Common myeloid progenitor, CD34-positive (primary cell): ENCODE measurements at regions not wholly inside any gene's neighbourhood (a gene's known extent, or its start where the extent isn't known, plus 50 kb on each side); places are given as distances from the start of the nearest gene placed in this dataset.

Source experiments
- CTCF ChIA-PET: fragments of 350-600 bp; sonication (Branson Sonifier 250); formaldehyde crosslinking; loops from one replicate; lab custom pipeline; 2021; ENCODE audit warnings: antibody characterized with exemption; lab: Charles Lee
- POLR2A ChIA-PET: fragments of 350-600 bp; sonication (Branson Sonifier 250); formaldehyde crosslinking; loops from one replicate; lab custom pipeline; 2021; ENCODE audit warnings: antibody characterized with exemption; lab: Charles Lee
- DNase-seq, 3 donors: peaks; one replicate each; pipeline versions ENCODE4 v3.0.0 to v3.0.0-alpha.2; 2013
- H3K27ac ChIP-seq, 2 experiments: 1 replicate in 1 of 2; 2 replicates in 1 of 2; pipeline ENCODE4 v1.7.0; 2013; ENCODE audit warnings: inconsistent platforms in 2 of 2, low read length in 2 of 2, mild to moderate bottlenecking in 2 of 2, low read depth in 1 of 2, moderate library complexity in 1 of 2; ENCODE audit not compliant: severe bottlenecking in 2 of 2, insufficient read depth in 1 of 2, poor library complexity in 1 of 2
- H3K27me3 ChIP-seq, 5 experiments: replicated peaks in 2 of 5; 1 replicate in 3 of 5; 2 replicates in 2 of 5; pipeline versions ENCODE4 v1.6.1 to v1.7.0; 2013; ENCODE audit warnings: low read length in 4 of 5, mild to moderate bottlenecking in 2 of 5, moderate library complexity in 2 of 5, inconsistent platforms in 1 of 5; ENCODE audit not compliant: insufficient read depth in 5 of 5, control insufficient read depth in 4 of 5
- H3K36me3 ChIP-seq, 4 experiments: 1 replicate in 2 of 4; 2 replicates in 2 of 4; pipeline versions ENCODE4 v1.6.1 to v1.7.0; 2013; ENCODE audit warnings: low read length in 3 of 4, control low read depth in 1 of 4, mild to moderate bottlenecking in 1 of 4; ENCODE audit not compliant: control insufficient read depth in 4 of 4, insufficient read depth in 4 of 4
- H3K4me1 ChIP-seq, 4 experiments: 1 replicate in 3 of 4; 2 replicates in 1 of 4; pipeline versions ENCODE4 v1.6.1 to v1.7.1; 2013; ENCODE audit warnings: low read length in 3 of 4, mild to moderate bottlenecking in 3 of 4, control low read depth in 1 of 4, inconsistent platforms in 1 of 4, moderate library complexity in 1 of 4; ENCODE audit not compliant: control insufficient read depth in 4 of 4, insufficient read depth in 4 of 4; ENCODE audit errors: control extremely low read depth in 1 of 4
- H3K4me3 ChIP-seq, 7 experiments: 1 replicate in 4 of 7; 2 replicates in 3 of 7; pipeline versions ENCODE4 v1.5.1 to v1.7.0; 2013; ENCODE audit warnings: mild to moderate bottlenecking in 7 of 7, low read length in 6 of 7, moderate library complexity in 6 of 7, inconsistent platforms in 2 of 7, low read depth in 2 of 7, control low read depth in 1 of 7; ENCODE audit not compliant: insufficient read depth in 4 of 7, control insufficient read depth in 1 of 7; ENCODE audit errors: extremely low read depth in 1 of 7
- H3K9me3 ChIP-seq, 5 experiments: 1 replicate in 4 of 5; 2 replicates in 1 of 5; pipeline versions ENCODE4 v1.6.1 to v1.7.1; 2013; ENCODE audit warnings: low read length in 4 of 5, mild to moderate bottlenecking in 2 of 5, inconsistent platforms in 1 of 5, low read depth in 1 of 5, moderate library complexity in 1 of 5; ENCODE audit not compliant: control insufficient read depth in 4 of 5, insufficient read depth in 2 of 5; ENCODE audit errors: control extremely low read depth in 1 of 5
- WGBS: methylation state at CpG from one replicate; pipeline ENCODE4 v1.1.5; 2013; ENCODE audit not compliant: insufficient coverage; 5-methylcytosine and 5-hydroxymethylcytosine counted together

DNA sequence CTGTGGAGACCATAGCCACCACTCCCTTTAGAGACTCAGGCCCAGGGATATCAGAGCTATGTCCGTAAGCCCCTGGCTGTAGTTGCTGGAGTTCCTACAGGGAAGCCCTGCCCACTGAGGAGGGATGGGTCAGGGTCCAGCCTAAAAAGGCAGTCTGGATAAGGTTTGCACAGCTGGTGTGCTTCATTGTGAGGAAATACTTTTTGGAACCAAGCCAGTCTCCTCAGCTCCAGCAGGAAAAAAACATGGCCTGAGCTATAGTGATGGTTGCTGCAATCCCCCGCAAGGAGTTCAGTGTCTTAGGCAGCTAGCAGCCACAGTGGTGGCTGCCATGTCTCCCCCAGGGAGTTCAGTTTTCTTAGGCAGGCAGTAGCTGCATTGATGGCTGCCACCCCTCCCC is 52.6 kb upstream of the CYP2C8 start:
- no peak for DNase-seq
- Histone ChIP-seq H3K36me3 (no peaks in the 10 kb centered on the region), H3K4me1 (peaks cover 0 to 16% (median 15%) of the 10 kb centered on the region in 4 experiments), H3K4me3 (no peak overlapping the region), H3K9me3 (peaks cover 0 to 23% (median 2%) of the 10 kb centered on the region in 5 experiments), H3K27me3 (no peaks in the 10 kb centered on the region), H3K27ac (no peak overlapping the region)
- ChIA-PET POLR2A (no interaction called here), CTCF (interaction anchor here (0.6 kb wide), 1 partner anchor 243 kb away, joined by 3 read pairs; no protein-coding TSS in a partner anchor)
- 89% methylated on average over 1 of the region's 2 CpGs for WGBS
